ENCODE measurements at regions not wholly inside any gene's neighbourhood (a gene's known extent, or its start where the extent isn't known, plus 50 kb on each side); places are given as distances from the start of the nearest gene placed in this dataset.
"Not testable (repeated sequence)": the region's sequence is repeated elsewhere in the genome, so short reads cannot be mapped to it uniquely, and the experiment has no call there.

DNA sequence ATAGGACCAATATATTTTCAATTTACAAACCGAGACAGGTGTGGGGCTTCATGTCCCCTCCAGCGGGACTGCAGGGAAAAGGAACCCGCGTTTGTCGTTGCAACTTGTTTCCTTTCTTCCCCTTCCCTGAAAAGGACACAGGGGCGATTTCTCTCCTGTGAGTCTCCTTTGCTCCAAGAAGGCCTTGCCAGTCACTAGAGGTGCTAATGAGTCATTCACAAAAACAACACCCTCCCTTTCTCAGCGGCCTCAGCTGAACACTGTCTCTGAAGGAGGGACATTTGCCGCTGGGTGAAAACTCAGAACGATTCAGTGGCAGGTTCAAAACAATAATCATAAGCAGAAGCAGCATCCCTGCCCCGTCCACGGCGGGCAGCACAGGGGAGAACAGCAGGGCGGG lies 359.7 kb downstream of the TEX29 start:
- not testable (repeated sequence) for H3K36me3 Mint-ChIP-seq (ENCODE audit: insufficient read depth in 1 of 3, low read depth in 3 of 3); H2BK5ac ChIP-seq (ENCODE audit: insufficient read length, low read length); H3K4ac ChIP-seq (ENCODE audit: low read depth, low read length); H3K27me3 ChIP-seq (ENCODE audit: insufficient read depth, low read length); H3K9ac ChIP-seq (ENCODE audit: extremely low read depth, insufficient read length, low read length); H3K4me1 ChIP-seq (ENCODE audit: insufficient read depth, low read length); H3K9me3 ChIP-seq (ENCODE audit: control insufficient read depth, low read depth, low read length); H3K18ac ChIP-seq (ENCODE audit: insufficient read length, low read depth, low read length); H3K27me3 Mint-ChIP-seq (ENCODE audit: low read depth); H3K23me2 ChIP-seq (ENCODE audit: insufficient read length, low read depth, low read length, poor library complexity, severe bottlenecking); H2BK20ac ChIP-seq (ENCODE audit: low read depth, low read length, poor library complexity, severe bottlenecking); H2BK12ac ChIP-seq (ENCODE audit: insufficient read length, low read depth, low read length); H4K8ac ChIP-seq (replicated peaks; ENCODE audit: insufficient read length, low read depth, low read length); DNase-seq; H2BK120ac ChIP-seq (ENCODE audit: low read depth, low read length, poor library complexity, severe bottlenecking); H3K56ac ChIP-seq (ENCODE audit: insufficient read length, low read depth, low read length); H3K79me2 ChIP-seq (ENCODE audit: insufficient read depth, low read length); H4K20me1 ChIP-seq (ENCODE audit: control insufficient read depth, insufficient read depth, insufficient read length); H3K9me3 Mint-ChIP-seq; H3K4me2 ChIP-seq (ENCODE audit: insufficient read depth, insufficient read length, low read length); H4K5ac ChIP-seq (ENCODE audit: insufficient read length, low read depth, low read length); H2AFZ ChIP-seq (ENCODE audit: low read length); H3K14ac ChIP-seq (ENCODE audit: insufficient read depth, low read length); H3K4me3 Mint-ChIP-seq; H3T11ph ChIP-seq (ENCODE audit: low read length); H3K23ac ChIP-seq (ENCODE audit: insufficient read length, low read depth, low read length); H2BK15ac ChIP-seq (ENCODE audit: low read depth, low read length); H4K91ac ChIP-seq (ENCODE audit: insufficient read length, low read depth, low read length); H3K27ac ChIP-seq (ENCODE audit: insufficient read length, low read depth, low read length); H3K27ac Mint-ChIP-seq; H3K79me1 ChIP-seq (ENCODE audit: insufficient read depth, low read depth, low read length, poor library complexity, severe bottlenecking); H3K4me1 Mint-ChIP-seq; H2AK5ac ChIP-seq (ENCODE audit: insufficient read length, low read length)
- no CpG with 5 or more reads among the region's 13 CpGs for WGBS (ENCODE audit: extremely low coverage, insufficient read length, low lambda C conversion rate)

DNA sequence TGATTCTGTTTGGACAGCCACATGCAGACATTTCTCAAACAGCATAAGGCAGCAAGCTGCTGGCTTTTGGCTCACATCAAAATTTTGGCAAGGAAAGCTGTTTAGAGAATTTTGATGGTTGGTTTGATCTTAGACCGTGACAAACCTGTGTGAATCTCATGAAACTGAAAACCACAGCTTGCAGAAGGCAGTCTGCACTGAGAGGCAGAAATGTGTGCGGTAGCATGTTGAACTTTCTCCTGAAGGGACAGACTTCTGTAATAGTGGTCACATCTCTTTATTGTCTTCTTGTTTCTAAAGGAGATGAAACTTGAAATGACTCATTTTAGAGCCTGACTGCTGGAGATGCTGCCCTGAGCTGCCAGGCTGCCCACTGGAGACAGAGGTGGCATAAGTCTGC lies 371.6 kb downstream of the TEX29 start:
- not testable (repeated sequence) for H3K79me2 ChIP-seq (ENCODE audit: insufficient read depth, low read length); H3K4ac ChIP-seq (ENCODE audit: low read depth, low read length); H2BK12ac ChIP-seq (ENCODE audit: insufficient read length, low read depth, low read length); H3K4me3 Mint-ChIP-seq; H3K79me1 ChIP-seq (ENCODE audit: insufficient read depth, low read depth, low read length, poor library complexity, severe bottlenecking); H2BK120ac ChIP-seq (ENCODE audit: low read depth, low read length, poor library complexity, severe bottlenecking); H3K18ac ChIP-seq (ENCODE audit: insufficient read length, low read depth, low read length); H3K4me1 Mint-ChIP-seq; H3K4me2 ChIP-seq (ENCODE audit: insufficient read depth, insufficient read length, low read length); H3K23ac ChIP-seq (ENCODE audit: insufficient read length, low read depth, low read length); H3K9me3 Mint-ChIP-seq; H3K27me3 Mint-ChIP-seq (ENCODE audit: low read depth); H2BK15ac ChIP-seq (ENCODE audit: low read depth, low read length); H3K14ac ChIP-seq (ENCODE audit: insufficient read depth, low read length); H3K27ac ChIP-seq (ENCODE audit: insufficient read length, low read depth, low read length); H3K56ac ChIP-seq (ENCODE audit: insufficient read length, low read depth, low read length); H3T11ph ChIP-seq (ENCODE audit: low read length); H2BK5ac ChIP-seq (ENCODE audit: insufficient read length, low read length); H2AK5ac ChIP-seq (ENCODE audit: insufficient read length, low read length); H3K27ac Mint-ChIP-seq; H3K27me3 ChIP-seq (ENCODE audit: insufficient read depth, low read length); DNase-seq; H3K23me2 ChIP-seq (ENCODE audit: insufficient read length, low read depth, low read length, poor library complexity, severe bottlenecking); H4K5ac ChIP-seq (ENCODE audit: insufficient read length, low read depth, low read length); H3K4me1 ChIP-seq (ENCODE audit: insufficient read depth, low read length); H3K9me3 ChIP-seq (ENCODE audit: control insufficient read depth, low read depth, low read length); H3K36me3 Mint-ChIP-seq (ENCODE audit: insufficient read depth in 1 of 3, low read depth in 3 of 3); H3K9ac ChIP-seq (ENCODE audit: extremely low read depth, insufficient read length, low read length); H2AFZ ChIP-seq (ENCODE audit: low read length); H4K20me1 ChIP-seq (ENCODE audit: control insufficient read depth, insufficient read depth, insufficient read length); H4K8ac ChIP-seq (replicated peaks; ENCODE audit: insufficient read length, low read depth, low read length); H2BK20ac ChIP-seq (ENCODE audit: low read depth, low read length, poor library complexity, severe bottlenecking); H4K91ac ChIP-seq (ENCODE audit: insufficient read length, low read depth, low read length)
- WGBS (ENCODE audit: extremely low coverage, insufficient read length, low lambda C conversion rate), result no CpG with 5 or more reads among the region's 2 CpGs

DNA sequence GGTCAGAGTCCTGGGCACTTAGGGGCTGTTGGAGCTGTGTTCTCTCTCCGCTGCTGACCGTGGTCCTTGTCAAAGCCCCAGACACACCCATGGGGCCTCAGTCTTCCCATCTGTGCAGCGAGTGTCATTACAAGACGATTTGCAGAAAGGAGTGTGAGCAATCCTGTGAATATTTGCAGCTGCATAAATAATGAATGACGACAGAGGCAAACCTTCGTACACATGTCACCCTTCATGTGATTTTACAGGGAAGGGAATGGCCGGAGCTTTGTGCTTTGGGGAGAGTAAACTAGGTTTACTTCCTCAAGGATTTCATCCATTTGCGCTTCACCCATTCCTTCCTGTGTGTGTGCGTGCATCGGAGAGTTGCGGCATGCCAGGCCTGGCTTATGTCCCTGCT lies 370.8 kb upstream of the SOX1 start:
- not testable (repeated sequence) for H2BK20ac ChIP-seq (ENCODE audit: low read depth, low read length, poor library complexity, severe bottlenecking); H2BK15ac ChIP-seq (ENCODE audit: low read depth, low read length); H3K23me2 ChIP-seq (ENCODE audit: insufficient read length, low read depth, low read length, poor library complexity, severe bottlenecking); H3K4me3 Mint-ChIP-seq; H4K20me1 ChIP-seq (ENCODE audit: control insufficient read depth, insufficient read depth, insufficient read length); H3K18ac ChIP-seq (ENCODE audit: insufficient read length, low read depth, low read length); H3K4me2 ChIP-seq (ENCODE audit: insufficient read depth, insufficient read length, low read length); H3K4ac ChIP-seq (ENCODE audit: low read depth, low read length); H3K27me3 ChIP-seq (ENCODE audit: insufficient read depth, low read length); H3K23ac ChIP-seq (ENCODE audit: insufficient read length, low read depth, low read length); H2AK5ac ChIP-seq (ENCODE audit: insufficient read length, low read length); DNase-seq; H3K4me1 ChIP-seq (ENCODE audit: insufficient read depth, low read length); H3K79me1 ChIP-seq (ENCODE audit: insufficient read depth, low read depth, low read length, poor library complexity, severe bottlenecking); H3K27me3 Mint-ChIP-seq (ENCODE audit: low read depth); H3K9me3 ChIP-seq (ENCODE audit: control insufficient read depth, low read depth, low read length); H3K9ac ChIP-seq (ENCODE audit: extremely low read depth, insufficient read length, low read length); H3K56ac ChIP-seq (ENCODE audit: insufficient read length, low read depth, low read length); H3K36me3 Mint-ChIP-seq (ENCODE audit: insufficient read depth in 1 of 3, low read depth in 3 of 3); H3K27ac ChIP-seq (ENCODE audit: insufficient read length, low read depth, low read length); H3K14ac ChIP-seq (ENCODE audit: insufficient read depth, low read length); H4K91ac ChIP-seq (ENCODE audit: insufficient read length, low read depth, low read length); H2AFZ ChIP-seq (ENCODE audit: low read length); H2BK12ac ChIP-seq (ENCODE audit: insufficient read length, low read depth, low read length); H3K27ac Mint-ChIP-seq; H3K79me2 ChIP-seq (ENCODE audit: insufficient read depth, low read length); H4K8ac ChIP-seq (replicated peaks; ENCODE audit: insufficient read length, low read depth, low read length); H2BK120ac ChIP-seq (ENCODE audit: low read depth, low read length, poor library complexity, severe bottlenecking); H3K9me3 Mint-ChIP-seq; H2BK5ac ChIP-seq (ENCODE audit: insufficient read length, low read length); H4K5ac ChIP-seq (ENCODE audit: insufficient read length, low read depth, low read length); H3T11ph ChIP-seq (ENCODE audit: low read length); H3K4me1 Mint-ChIP-seq
- no CpG with 5 or more reads among the region's 11 CpGs for WGBS (ENCODE audit: extremely low coverage, insufficient read length, low lambda C conversion rate)
